MM.1S (cell line): ENCODE measurements at regions not wholly inside any gene's neighbourhood (a gene's known extent, or its start where the extent isn't known, plus 50 kb on each side); places are given as distances from the start of the nearest gene placed in this dataset.

Experiments used
- DNase-seq: peaks from one replicate; pipeline ENCODE4 v3.0.0-alpha.2; 2015
- H2AFZ ChIP-seq: fragments of 300-600 bp; sonication (generic); 2 replicates; pipeline ENCODE4 v1.6.0; 2016; ENCODE audit warnings: antibody characterized with exemption, low read length
- H3F3A ChIP-seq: fragments of 300-600 bp; sonication (generic); 2 replicates; pipeline ENCODE4 v1.6.1; 2016; ENCODE audit warnings: mild to moderate bottlenecking, antibody characterized with exemption, low read length, moderate library complexity, mixed read lengths; ENCODE audit not compliant: insufficient read depth
- H3K27ac ChIP-seq: fragments of 300-600 bp; sonication (generic); 2 replicates; pipeline ENCODE4 v1.5.1; 2016; ENCODE audit warnings: mild to moderate bottlenecking, low read length
- H3K27me3 ChIP-seq: fragments of 300-600 bp; sonication (generic); replicated peaks from 2 replicates; pipeline ENCODE4 v1.6.0; 2016; ENCODE audit warnings: low read length; ENCODE audit not compliant: insufficient read depth
- H3K36me3 ChIP-seq: fragments of 300-600 bp; sonication (generic); replicated peaks from 2 replicates; pipeline ENCODE4 v1.6.1; 2016; ENCODE audit warnings: mild to moderate bottlenecking, low read length, mixed read lengths; ENCODE audit not compliant: insufficient read depth
- H3K4me1 ChIP-seq: fragments of 300-600 bp; sonication (generic); 2 replicates; pipeline ENCODE4 v1.6.1; 2016; ENCODE audit warnings: low read length, mixed read lengths
- H3K4me2 ChIP-seq: fragments of 300-600 bp; sonication (generic); 2 replicates; pipeline ENCODE4 v1.6.0; 2016; ENCODE audit warnings: low read depth, low read length
- H3K4me3 ChIP-seq: fragments of 300-600 bp; sonication (generic); 2 replicates; pipeline ENCODE4 v1.5.1; 2016; ENCODE audit warnings: low read length, mixed read lengths
- H3K79me2 ChIP-seq: fragments of 300-600 bp; sonication (generic); 2 replicates; pipeline ENCODE4 v1.6.1; 2016; ENCODE audit warnings: mixed run types, low read length, mixed read lengths
- H3K9ac ChIP-seq: fragments of 300-600 bp; sonication (generic); 2 replicates; pipeline ENCODE4 v1.6.1; 2016; ENCODE audit warnings: low read length, mixed read lengths
- H3K9me2 ChIP-seq: fragments of 300-600 bp; sonication (generic); replicated peaks from 2 replicates; pipeline ENCODE4 v1.6.1; 2016; ENCODE audit warnings: mild to moderate bottlenecking, low read length, mixed read lengths; ENCODE audit not compliant: insufficient read depth
- H3K9me3 ChIP-seq: fragments of 300-600 bp; sonication (generic); replicated peaks from 2 replicates; pipeline ENCODE4 v1.6.1; 2016; ENCODE audit warnings: mild to moderate bottlenecking, low read length, mixed read lengths; ENCODE audit not compliant: insufficient read depth
- H4K20me1 ChIP-seq: fragments of 300-600 bp; sonication (generic); 2 replicates; pipeline ENCODE4 v1.6.1; 2016; ENCODE audit warnings: mild to moderate bottlenecking, low read length, moderate library complexity, mixed read lengths; ENCODE audit not compliant: insufficient read depth
- EZH2 ChIP-seq: fragments of 300-600 bp; sonication (generic); optimal IDR thresholded peaks from 2 replicates; pipeline ENCODE3; 2017; ENCODE audit warnings: low read depth, mild to moderate bottlenecking, antibody characterized with exemption, low read length, mixed read lengths
- EZH2phosphoT487 ChIP-seq: fragments of 300-600 bp; sonication (generic); IDR thresholded peaks from 2 replicates; pipeline ENCODE4 v1.6.1; 2018; ENCODE audit warnings: antibody characterized with exemption, low read length
- TF ChIP-seq, protein P1 (sequence below): fragments of 300-600 bp; sonication (generic); IDR thresholded peaks from 2 replicates; pipeline ENCODE4 v1.5.1; 2016; ENCODE audit warnings: antibody characterized with exemption, low read length, mixed read lengths

DNA sequence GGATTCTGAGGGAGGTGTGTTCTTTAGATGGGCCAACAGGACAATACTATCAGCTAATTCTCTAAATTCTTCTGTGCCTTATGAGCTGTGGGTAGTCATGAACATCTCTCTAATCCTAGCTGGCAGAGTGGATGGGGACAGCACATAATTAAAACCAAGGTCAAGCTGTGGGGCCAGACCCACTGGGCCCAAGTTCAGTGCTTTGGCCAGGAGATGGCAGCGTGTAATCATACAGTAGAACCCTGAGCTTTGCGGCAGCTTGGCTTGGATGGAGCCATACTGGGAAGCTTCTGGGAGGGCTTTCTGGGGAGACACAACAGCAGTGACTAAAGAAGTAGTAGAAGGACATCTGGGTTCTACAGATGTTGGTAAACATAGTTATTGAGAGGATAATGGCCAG is 140.3 kb upstream of the CXCL13 start:
- no peaks in the 10 kb centered on the region for H3K79me2 ChIP-seq
- H3K9me2 ChIP-seq, result no peaks in the 10 kb centered on the region
- H3K9me3 ChIP-seq, result no peaks in the 10 kb centered on the region
- no peak for DNase-seq
- H3K27ac ChIP-seq, result no peak overlapping the region
- H3K9ac ChIP-seq, result no peak overlapping the region
- H3F3A ChIP-seq, result no peaks in the 10 kb centered on the region
- H3K4me1 ChIP-seq, result no peaks in the 10 kb centered on the region
- H2AFZ ChIP-seq, result no peak overlapping the region
- TF ChIP-seq EZH2, result no peak
- TF ChIP-seq, protein P1, sequence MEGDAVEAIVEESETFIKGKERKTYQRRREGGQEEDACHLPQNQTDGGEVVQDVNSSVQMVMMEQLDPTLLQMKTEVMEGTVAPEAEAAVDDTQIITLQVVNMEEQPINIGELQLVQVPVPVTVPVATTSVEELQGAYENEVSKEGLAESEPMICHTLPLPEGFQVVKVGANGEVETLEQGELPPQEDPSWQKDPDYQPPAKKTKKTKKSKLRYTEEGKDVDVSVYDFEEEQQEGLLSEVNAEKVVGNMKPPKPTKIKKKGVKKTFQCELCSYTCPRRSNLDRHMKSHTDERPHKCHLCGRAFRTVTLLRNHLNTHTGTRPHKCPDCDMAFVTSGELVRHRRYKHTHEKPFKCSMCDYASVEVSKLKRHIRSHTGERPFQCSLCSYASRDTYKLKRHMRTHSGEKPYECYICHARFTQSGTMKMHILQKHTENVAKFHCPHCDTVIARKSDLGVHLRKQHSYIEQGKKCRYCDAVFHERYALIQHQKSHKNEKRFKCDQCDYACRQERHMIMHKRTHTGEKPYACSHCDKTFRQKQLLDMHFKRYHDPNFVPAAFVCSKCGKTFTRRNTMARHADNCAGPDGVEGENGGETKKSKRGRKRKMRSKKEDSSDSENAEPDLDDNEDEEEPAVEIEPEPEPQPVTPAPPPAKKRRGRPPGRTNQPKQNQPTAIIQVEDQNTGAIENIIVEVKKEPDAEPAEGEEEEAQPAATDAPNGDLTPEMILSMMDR, result peak; percentile 64
- H4K20me1 ChIP-seq, result no peaks in the 10 kb centered on the region
- H3K27me3 ChIP-seq, result no peaks in the 10 kb centered on the region
- H3K36me3 ChIP-seq, result no peaks in the 10 kb centered on the region
- no peak overlapping the region for H3K4me3 ChIP-seq
- H3K4me2 ChIP-seq, result no peak overlapping the region

DNA sequence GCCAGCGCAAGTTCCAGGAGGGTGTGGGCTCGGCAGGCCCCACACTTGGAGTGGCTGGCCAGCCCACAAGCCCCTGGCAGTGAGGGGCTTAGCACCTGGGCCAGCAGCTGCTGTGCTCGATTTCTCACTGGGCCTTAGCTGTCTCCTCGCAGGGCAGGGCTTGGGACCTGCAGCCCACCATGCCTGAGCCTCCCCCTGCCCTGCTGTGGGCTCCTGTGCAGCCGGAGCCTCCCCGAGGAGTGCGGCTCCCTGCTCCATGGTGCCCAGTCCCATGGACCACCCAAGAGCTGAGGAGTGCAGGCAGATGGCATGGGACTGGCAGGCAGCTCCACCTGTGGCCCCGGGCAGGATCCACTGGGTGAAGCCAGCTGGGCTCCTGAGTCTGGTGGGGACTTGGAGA is 139.2 kb upstream of the CXCL13 start:
- Histone ChIP-seq H2AFZ (no peak overlapping the region), H3K27ac (no peak overlapping the region), H3K79me2 (no peaks in the 10 kb centered on the region), H3K36me3 (no peaks in the 10 kb centered on the region), H4K20me1 (no peaks in the 10 kb centered on the region), H3K4me3 (no peak overlapping the region), H3K4me1 (no peaks in the 10 kb centered on the region), H3K4me2 (no peak overlapping the region), H3K9ac (no peak overlapping the region), H3K27me3 (no peaks in the 10 kb centered on the region), H3F3A (no peaks in the 10 kb centered on the region), H3K9me2 (no peaks in the 10 kb centered on the region), H3K9me3 (no peaks in the 10 kb centered on the region)
- TF ChIP-seq, protein P1, result no peak
- TF ChIP-seq EZH2, result no peak
- no peak for TF ChIP-seq EZH2phosphoT487
- DNase-seq, result no peak

DNA sequence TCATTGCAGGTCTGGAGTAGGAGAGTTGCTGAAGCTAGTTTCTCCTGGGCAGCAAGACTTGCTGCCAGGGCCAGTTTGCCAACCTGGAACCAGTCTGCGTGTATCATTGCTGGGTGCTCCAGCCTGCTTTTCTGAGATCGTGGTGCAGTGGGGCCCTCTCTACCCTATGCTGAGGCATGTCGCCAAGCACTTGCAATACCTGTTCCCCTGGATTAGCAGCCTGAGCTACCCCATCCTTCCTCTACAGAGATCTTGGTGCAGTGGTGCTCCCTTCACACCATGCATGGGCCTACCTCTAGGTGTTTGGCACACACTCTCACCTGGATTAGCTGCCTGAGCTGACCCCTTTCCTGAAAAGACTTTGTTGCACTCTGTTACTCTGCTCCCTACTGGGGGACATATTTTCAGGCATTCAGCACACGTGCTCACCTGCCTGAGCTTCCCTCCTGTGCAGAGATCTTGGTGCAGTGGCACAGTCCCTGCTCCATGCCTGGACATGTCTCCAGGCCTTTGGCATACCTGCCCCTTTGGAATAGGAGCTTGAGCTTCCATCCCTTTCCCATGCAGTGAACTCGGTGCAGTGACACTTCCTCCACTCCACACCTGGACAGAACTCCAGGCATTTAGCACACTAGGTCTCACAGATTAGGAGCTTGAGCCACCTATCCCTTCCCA is 133.7 kb upstream of the CXCL13 start:
- no peak for DNase-seq
- TF ChIP-seq, protein P1, result no peak
- no peaks in the 10 kb centered on the region for H3K36me3 ChIP-seq
- no peak overlapping the region for H3K4me2 ChIP-seq
- no peaks in the 10 kb centered on the region for H3K27me3 ChIP-seq
- no peaks in the 10 kb centered on the region for H4K20me1 ChIP-seq
- no peak overlapping the region for H2AFZ ChIP-seq
- no peaks in the 10 kb centered on the region for H3K79me2 ChIP-seq
- H3K27ac ChIP-seq, result no peak overlapping the region
- H3K4me3 ChIP-seq, result no peak overlapping the region
- H3F3A ChIP-seq, result no peaks in the 10 kb centered on the region
- no peaks in the 10 kb centered on the region for H3K4me1 ChIP-seq
- no peaks in the 10 kb centered on the region for H3K9me3 ChIP-seq
- H3K9me2 ChIP-seq, result no peaks in the 10 kb centered on the region
- no peak overlapping the region for H3K9ac ChIP-seq
